ENCODE measurements at regions not wholly inside any gene's neighbourhood (a gene's known extent, or its start where the extent isn't known, plus 50 kb on each side); places are given as distances from the start of the nearest gene placed in this dataset.

DNA sequence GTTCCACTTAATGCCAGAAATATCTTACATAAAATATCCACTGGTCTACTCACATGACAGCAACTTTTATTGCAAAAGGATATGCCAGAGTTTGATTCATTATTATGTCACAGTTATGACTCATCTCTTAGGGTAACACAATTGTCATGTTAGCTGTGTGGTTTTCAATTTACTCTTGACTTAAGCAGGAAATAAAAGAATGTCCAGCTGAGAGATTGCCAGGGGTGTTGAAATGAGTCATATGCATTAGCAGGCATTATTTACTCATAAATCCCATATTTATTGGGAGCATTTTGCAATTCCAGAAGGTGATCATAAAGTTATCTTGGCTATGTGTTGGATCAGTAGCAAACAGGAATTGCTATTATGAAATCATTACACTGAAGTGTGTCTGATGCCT lies 1164.6 kb upstream of the CDH18 start:
- RAD21 ChIA-PET (ENCODE audit: unreplicated experiment), result no interaction called here
- intact Hi-C loops (cut with micrococcal nuclease; ENCODE audit: unreplicated experiment) (no loop called here), in situ Hi-C loops (cut with MboI) (no loop called here)
- H3K9ac ChIP-seq (ENCODE audit: control insufficient read depth, insufficient read depth, low read length), result no peak overlapping the region
- H3K9me3 ChIP-seq (replicated peaks; ENCODE audit: control insufficient read depth, insufficient read depth, low read length), result no peaks in the 10 kb centered on the region
- SMC1A ChIA-PET (ENCODE audit: uncharacterized antibody, unreplicated experiment), result interaction anchor here (1.0 kb wide), 1 partner anchor 10 kb away, joined by 3 read pairs; no protein-coding TSS in a partner anchor
- CTCF ChIA-PET, result no interaction called here
- H2AFZ ChIP-seq (ENCODE audit: control insufficient read depth, low read depth, low read length), result no peak overlapping the region
- no peaks in the 10 kb centered on the region for H3K27me3 ChIP-seq (replicated peaks in 1 of 2; ENCODE audit: control insufficient read depth in 2 of 2, insufficient read depth in 2 of 2, low read length in 1 of 2)
- no peak overlapping the region for H3K27ac ChIP-seq (ENCODE audit: control insufficient read depth, insufficient read depth)
- no peak overlapping the region for H3K4me3 ChIP-seq
- DNase-seq (ENCODE audit: low read depth, low spot score), result no peak
- H3K79me2 ChIP-seq (ENCODE audit: control insufficient read depth, insufficient read depth, low read length), result no peaks in the 10 kb centered on the region
- FAIRE-seq, result no peak
- no TSS peak for BruUV-seq (replicated peaks)
- no peak overlapping the region for H3K4me2 ChIP-seq (ENCODE audit: control insufficient read depth, insufficient read depth)
- TF ChIP-seq, protein P1, sequence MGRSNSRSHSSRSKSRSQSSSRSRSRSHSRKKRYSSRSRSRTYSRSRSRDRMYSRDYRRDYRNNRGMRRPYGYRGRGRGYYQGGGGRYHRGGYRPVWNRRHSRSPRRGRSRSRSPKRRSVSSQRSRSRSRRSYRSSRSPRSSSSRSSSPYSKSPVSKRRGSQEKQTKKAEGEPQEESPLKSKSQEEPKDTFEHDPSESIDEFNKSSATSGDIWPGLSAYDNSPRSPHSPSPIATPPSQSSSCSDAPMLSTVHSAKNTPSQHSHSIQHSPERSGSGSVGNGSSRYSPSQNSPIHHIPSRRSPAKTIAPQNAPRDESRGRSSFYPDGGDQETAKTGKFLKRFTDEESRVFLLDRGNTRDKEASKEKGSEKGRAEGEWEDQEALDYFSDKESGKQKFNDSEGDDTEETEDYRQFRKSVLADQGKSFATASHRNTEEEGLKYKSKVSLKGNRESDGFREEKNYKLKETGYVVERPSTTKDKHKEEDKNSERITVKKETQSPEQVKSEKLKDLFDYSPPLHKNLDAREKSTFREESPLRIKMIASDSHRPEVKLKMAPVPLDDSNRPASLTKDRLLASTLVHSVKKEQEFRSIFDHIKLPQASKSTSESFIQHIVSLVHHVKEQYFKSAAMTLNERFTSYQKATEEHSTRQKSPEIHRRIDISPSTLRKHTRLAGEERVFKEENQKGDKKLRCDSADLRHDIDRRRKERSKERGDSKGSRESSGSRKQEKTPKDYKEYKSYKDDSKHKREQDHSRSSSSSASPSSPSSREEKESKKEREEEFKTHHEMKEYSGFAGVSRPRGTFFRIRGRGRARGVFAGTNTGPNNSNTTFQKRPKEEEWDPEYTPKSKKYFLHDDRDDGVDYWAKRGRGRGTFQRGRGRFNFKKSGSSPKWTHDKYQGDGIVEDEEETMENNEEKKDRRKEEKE (IDR thresholded peaks at IDR 0.05), result no peak
- TF ChIP-seq CHD1 (IDR thresholded peaks at IDR 0.05; ENCODE audit: low read depth, low read length), result no peak
- no peak for TF ChIP-seq TAF1 (IDR thresholded peaks at IDR 0.05; ENCODE audit: borderline replicate concordance, low read depth, low read length)
- no peak for TF ChIP-seq ZNF384 (IDR thresholded peaks at IDR 0.05; ENCODE audit: borderline replicate concordance, low read depth, low read length)
- no peak for TF ChIP-seq TCF7 (IDR thresholded peaks at IDR 0.05; ENCODE audit: borderline replicate concordance)
- no peaks in the 10 kb centered on the region for H3K4me1 ChIP-seq (ENCODE audit: control insufficient read depth, insufficient read depth, low read length)
- ATAC-seq, result no peak
- POLR2A ChIA-PET, result no interaction called here
- no peaks in the 10 kb centered on the region for H4K20me1 ChIP-seq (ENCODE audit: control insufficient read depth, insufficient read depth)
- H3K36me3 ChIP-seq (ENCODE audit: control insufficient read depth in 2 of 2, insufficient read depth in 2 of 2, low read length in 1 of 2), result no peaks in the 10 kb centered on the region

DNA sequence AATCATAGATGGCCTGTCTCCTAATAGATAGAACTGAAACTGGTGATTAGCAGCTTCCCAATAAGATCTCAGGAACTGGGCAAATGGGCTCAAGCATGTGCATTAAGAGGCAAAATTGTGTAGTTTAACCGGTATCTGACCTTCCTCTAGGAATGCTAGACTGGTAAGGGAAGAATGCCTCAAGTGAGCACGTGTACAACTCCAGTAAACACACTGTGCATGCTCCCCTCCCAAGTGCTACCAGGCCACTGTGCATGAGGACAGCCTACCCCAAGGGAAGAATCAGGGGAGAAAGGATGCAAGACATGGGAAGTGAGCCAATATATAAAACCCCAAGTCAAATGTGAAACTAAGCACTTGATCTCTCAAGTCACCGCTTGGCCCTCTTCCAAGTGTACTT lies 1157.4 kb upstream of the CDH18 start:
- H2AFZ ChIP-seq (ENCODE audit: control insufficient read depth, low read depth, low read length), result no peak overlapping the region
- ATAC-seq (no peak), DNase-seq (ENCODE audit: low read depth, low spot score) (no peak), FAIRE-seq (no peak)
- no peaks in the 10 kb centered on the region for H3K9me3 ChIP-seq (replicated peaks; ENCODE audit: control insufficient read depth, insufficient read depth, low read length)
- H3K79me2 ChIP-seq (ENCODE audit: control insufficient read depth, insufficient read depth, low read length), result no peaks in the 10 kb centered on the region
- H3K27me3 ChIP-seq (replicated peaks in 1 of 2; ENCODE audit: control insufficient read depth in 2 of 2, insufficient read depth in 2 of 2, low read length in 1 of 2), result no peaks in the 10 kb centered on the region
- no peaks in the 10 kb centered on the region for H3K36me3 ChIP-seq (ENCODE audit: control insufficient read depth in 2 of 2, insufficient read depth in 2 of 2, low read length in 1 of 2)
- POLR2A ChIA-PET, result no interaction called here
- RAD21 ChIA-PET (ENCODE audit: unreplicated experiment), result no interaction called here
- WGBS (ENCODE audit: insufficient coverage, insufficient replicate concordance, low lambda C conversion rate, missing lambda C conversion rate), result 19% methylated on average over 3 of the region's 3 CpGs
- no peak overlapping the region for H3K27ac ChIP-seq (ENCODE audit: control insufficient read depth, insufficient read depth)
- no peaks in the 10 kb centered on the region for H3K4me1 ChIP-seq (ENCODE audit: control insufficient read depth, insufficient read depth, low read length)
- H3K9ac ChIP-seq (ENCODE audit: control insufficient read depth, insufficient read depth, low read length), result no peak overlapping the region
- BruUV-seq (replicated peaks), result no TSS peak
- H3K4me2 ChIP-seq (ENCODE audit: control insufficient read depth, insufficient read depth), result no peak overlapping the region
- in situ Hi-C loops (cut with MboI), result no loop called here
- intact Hi-C loops (cut with micrococcal nuclease; ENCODE audit: unreplicated experiment), result no loop called here
- CTCF ChIA-PET, result no interaction called here
- no peaks in the 10 kb centered on the region for H4K20me1 ChIP-seq (ENCODE audit: control insufficient read depth, insufficient read depth)
- H3K4me3 ChIP-seq, result no peak overlapping the region
- SMC1A ChIA-PET (ENCODE audit: uncharacterized antibody, unreplicated experiment), result no interaction called here
- TF ChIP-seq NR2C1 (IDR thresholded peaks at IDR 0.05), result no peak
- TF ChIP-seq ASH2L (IDR thresholded peaks at IDR 0.05; ENCODE audit: borderline replicate concordance, low read depth), result no peak
- TF ChIP-seq, protein P2, sequence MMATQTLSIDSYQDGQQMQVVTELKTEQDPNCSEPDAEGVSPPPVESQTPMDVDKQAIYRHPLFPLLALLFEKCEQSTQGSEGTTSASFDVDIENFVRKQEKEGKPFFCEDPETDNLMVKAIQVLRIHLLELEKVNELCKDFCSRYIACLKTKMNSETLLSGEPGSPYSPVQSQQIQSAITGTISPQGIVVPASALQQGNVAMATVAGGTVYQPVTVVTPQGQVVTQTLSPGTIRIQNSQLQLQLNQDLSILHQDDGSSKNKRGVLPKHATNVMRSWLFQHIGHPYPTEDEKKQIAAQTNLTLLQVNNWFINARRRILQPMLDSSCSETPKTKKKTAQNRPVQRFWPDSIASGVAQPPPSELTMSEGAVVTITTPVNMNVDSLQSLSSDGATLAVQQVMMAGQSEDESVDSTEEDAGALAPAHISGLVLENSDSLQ (IDR thresholded peaks at IDR 0.05), result no peak
- no peak for TF ChIP-seq WRNIP1 (IDR thresholded peaks at IDR 0.05; ENCODE audit: borderline replicate concordance, low read depth, low read length)
- no peak for TF ChIP-seq RELA (IDR thresholded peaks at IDR 0.05; ENCODE audit: borderline replicate concordance, partially characterized antibody)
- no peak for TF ChIP-seq IRF4 (IDR thresholded peaks at IDR 0.05; ENCODE audit: low read depth, low read length)
- no peak for TF ChIP-seq CHD4 (IDR thresholded peaks at IDR 0.05)
- no peak for TF ChIP-seq SUPT20H (IDR thresholded peaks at IDR 0.05; ENCODE audit: borderline replicate concordance, control insufficient read depth, low read depth, low read length)
- TF ChIP-seq CBX3 (IDR thresholded peaks at IDR 0.05; ENCODE audit: borderline replicate concordance, low read depth), result no peak
- TF ChIP-seq HDAC2 (IDR thresholded peaks at IDR 0.05), result no peak
- no peak for TF ChIP-seq ESRRA (IDR thresholded peaks at IDR 0.05; ENCODE audit: low read length)
- no peak for TF ChIP-seq NFYB (IDR thresholded peaks at IDR 0.05; ENCODE audit: insufficient read depth, low read depth, low read length)

Data from GM12878 (cell line).